ENCODE measurements at regions not wholly inside any gene's neighbourhood (a gene's known extent, or its start where the extent isn't known, plus 50 kb on each side); places are given as distances from the start of the nearest gene placed in this dataset.

DNA sequence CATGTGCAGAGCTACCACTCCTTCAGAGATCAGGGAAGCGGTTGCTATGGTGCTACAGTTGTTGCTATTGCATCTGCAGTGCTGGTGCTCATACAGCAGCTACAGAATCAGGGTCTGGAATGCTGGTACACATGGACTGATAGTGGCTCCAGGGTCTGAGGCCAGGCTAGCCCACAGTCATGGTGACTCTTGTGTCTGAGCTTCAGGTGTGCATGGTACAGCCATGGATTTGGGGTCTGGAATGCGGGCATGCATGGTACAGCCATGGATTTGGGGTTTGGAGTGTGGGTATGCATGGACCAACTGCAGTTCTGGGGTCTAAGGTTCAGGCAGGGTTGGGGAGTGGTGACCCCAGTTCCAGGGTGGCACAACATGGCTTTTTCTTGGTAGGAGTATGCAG lies 185.2 kb downstream of the SLC4A3 start:
- no peaks in the 10 kb centered on the region for H3K4me1 Mint-ChIP-seq
- Histone ChIP-seq H4K91ac (ENCODE audit: insufficient read length, low read depth, low read length) (no peak overlapping the region), H2BK15ac (ENCODE audit: low read depth, low read length) (no peak overlapping the region), H3K27ac (ENCODE audit: insufficient read length, low read depth, low read length) (no peak overlapping the region), H2AFZ (ENCODE audit: low read length) (no peak overlapping the region), H3K56ac (ENCODE audit: insufficient read length, low read depth, low read length) (no peak overlapping the region), H4K20me1 (ENCODE audit: control insufficient read depth, insufficient read depth, insufficient read length) (no peaks in the 10 kb centered on the region), H2BK12ac (ENCODE audit: insufficient read length, low read depth, low read length) (no peak overlapping the region), H2BK20ac (ENCODE audit: low read depth, low read length, poor library complexity, severe bottlenecking) (no peak overlapping the region), H3K9ac (ENCODE audit: extremely low read depth, insufficient read length, low read length) (no peak overlapping the region), H3K23me2 (ENCODE audit: insufficient read length, low read depth, low read length, poor library complexity, severe bottlenecking) (no peaks in the 10 kb centered on the region), H2BK5ac (ENCODE audit: insufficient read length, low read length) (no peak overlapping the region), H3K4me2 (ENCODE audit: insufficient read depth, insufficient read length, low read length) (no peak overlapping the region), H2BK120ac (ENCODE audit: low read depth, low read length, poor library complexity, severe bottlenecking) (no peak overlapping the region), H3K23ac (ENCODE audit: insufficient read length, low read depth, low read length) (no peak overlapping the region), H4K8ac (replicated peaks; ENCODE audit: insufficient read length, low read depth, low read length) (no peak overlapping the region), H3K27me3 (ENCODE audit: insufficient read depth, low read length) (no peaks in the 10 kb centered on the region), H2AK5ac (ENCODE audit: insufficient read length, low read length) (no peak overlapping the region), H3K79me1 (ENCODE audit: insufficient read depth, low read depth, low read length, poor library complexity, severe bottlenecking) (no peaks in the 10 kb centered on the region), H3T11ph (ENCODE audit: low read length) (no peak overlapping the region), H3K4ac (ENCODE audit: low read depth, low read length) (no peak overlapping the region), H3K18ac (ENCODE audit: insufficient read length, low read depth, low read length) (no peak overlapping the region), H3K14ac (ENCODE audit: insufficient read depth, low read length) (no peak overlapping the region), H3K79me2 (ENCODE audit: insufficient read depth, low read length) (no peaks in the 10 kb centered on the region), H3K9me3 (ENCODE audit: control insufficient read depth, low read depth, low read length) (no peaks in the 10 kb centered on the region), H3K4me1 (ENCODE audit: insufficient read depth, low read length) (no peaks in the 10 kb centered on the region), H4K5ac (ENCODE audit: insufficient read length, low read depth, low read length) (no peak overlapping the region)
- DNase-seq, result no peak
- no peak overlapping the region for H3K27ac Mint-ChIP-seq
- TF ChIP-seq, protein P1, sequence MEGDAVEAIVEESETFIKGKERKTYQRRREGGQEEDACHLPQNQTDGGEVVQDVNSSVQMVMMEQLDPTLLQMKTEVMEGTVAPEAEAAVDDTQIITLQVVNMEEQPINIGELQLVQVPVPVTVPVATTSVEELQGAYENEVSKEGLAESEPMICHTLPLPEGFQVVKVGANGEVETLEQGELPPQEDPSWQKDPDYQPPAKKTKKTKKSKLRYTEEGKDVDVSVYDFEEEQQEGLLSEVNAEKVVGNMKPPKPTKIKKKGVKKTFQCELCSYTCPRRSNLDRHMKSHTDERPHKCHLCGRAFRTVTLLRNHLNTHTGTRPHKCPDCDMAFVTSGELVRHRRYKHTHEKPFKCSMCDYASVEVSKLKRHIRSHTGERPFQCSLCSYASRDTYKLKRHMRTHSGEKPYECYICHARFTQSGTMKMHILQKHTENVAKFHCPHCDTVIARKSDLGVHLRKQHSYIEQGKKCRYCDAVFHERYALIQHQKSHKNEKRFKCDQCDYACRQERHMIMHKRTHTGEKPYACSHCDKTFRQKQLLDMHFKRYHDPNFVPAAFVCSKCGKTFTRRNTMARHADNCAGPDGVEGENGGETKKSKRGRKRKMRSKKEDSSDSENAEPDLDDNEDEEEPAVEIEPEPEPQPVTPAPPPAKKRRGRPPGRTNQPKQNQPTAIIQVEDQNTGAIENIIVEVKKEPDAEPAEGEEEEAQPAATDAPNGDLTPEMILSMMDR (conservative IDR thresholded peaks at IDR 0.05), result no peak
- peaks cover 0 to under 1% (median 0%) of the 10 kb centered on the region in 3 experiments; a peak in 3 of 7 replicates for H3K36me3 Mint-ChIP-seq (ENCODE audit: insufficient read depth in 1 of 3, low read depth in 3 of 3)
- peaks cover 7% of the 10 kb centered on the region for H3K27me3 Mint-ChIP-seq (ENCODE audit: low read depth)
- peaks cover 19 to 20% of the 10 kb centered on the region in 2 experiments; a peak in 4 of 5 replicates for H3K9me3 Mint-ChIP-seq
- H3K4me3 Mint-ChIP-seq, result no peak overlapping the region
- no CpG with 5 or more reads among the region's 2 CpGs for WGBS (ENCODE audit: extremely low coverage, insufficient read length, low lambda C conversion rate)
